BJ (cell line): ENCODE measurements at regions not wholly inside any gene's neighbourhood (a gene's known extent, or its start where the extent isn't known, plus 50 kb on each side); places are given as distances from the start of the nearest gene placed in this dataset.

Source experiments
- CTCF ChIA-PET: fragments of 350-600 bp; formaldehyde crosslinking; extraction: SDS; loops from one replicate; lab custom pipeline; 2021; ENCODE audit warnings: antibody characterized with exemption, inconsistent platforms; lab: Yijun Ruan, JAX
- POLR2A ChIA-PET: fragments of 300-600 bp; sonication (Branson Sonifier 250); formaldehyde crosslinking; extraction: SDS; loops from one replicate; lab custom pipeline; 2021; ENCODE audit warnings: antibody characterized with exemption; lab: Charles Lee
- DNase-seq: peaks from one replicate; pipeline ENCODE4 v3.0.0-alpha.2; 2011; ENCODE audit warnings: low read depth
- H3K27me3 ChIP-seq: 2 replicates; pipeline ENCODE4 v1.6.0; 2011; ENCODE audit warnings: low read length; ENCODE audit not compliant: control insufficient read depth, insufficient read depth
- H3K36me3 ChIP-seq: 2 replicates; pipeline ENCODE4 v1.5.1; 2011; ENCODE audit warnings: low read length; ENCODE audit not compliant: control insufficient read depth, insufficient read depth
- H3K4me3 ChIP-seq: 2 replicates; pipeline ENCODE4 v1.5.1; 2011; ENCODE audit warnings: low read depth, mild to moderate bottlenecking, control low read depth, low read length
- CTCF ChIP-seq: IDR thresholded peaks from 2 replicates; pipeline ENCODE4 v1.5.1; 2011; ENCODE audit warnings: low read depth, mild to moderate bottlenecking, control low read depth, inconsistent platforms, low read length, moderate library complexity; ENCODE audit not compliant: insufficient read depth

DNA sequence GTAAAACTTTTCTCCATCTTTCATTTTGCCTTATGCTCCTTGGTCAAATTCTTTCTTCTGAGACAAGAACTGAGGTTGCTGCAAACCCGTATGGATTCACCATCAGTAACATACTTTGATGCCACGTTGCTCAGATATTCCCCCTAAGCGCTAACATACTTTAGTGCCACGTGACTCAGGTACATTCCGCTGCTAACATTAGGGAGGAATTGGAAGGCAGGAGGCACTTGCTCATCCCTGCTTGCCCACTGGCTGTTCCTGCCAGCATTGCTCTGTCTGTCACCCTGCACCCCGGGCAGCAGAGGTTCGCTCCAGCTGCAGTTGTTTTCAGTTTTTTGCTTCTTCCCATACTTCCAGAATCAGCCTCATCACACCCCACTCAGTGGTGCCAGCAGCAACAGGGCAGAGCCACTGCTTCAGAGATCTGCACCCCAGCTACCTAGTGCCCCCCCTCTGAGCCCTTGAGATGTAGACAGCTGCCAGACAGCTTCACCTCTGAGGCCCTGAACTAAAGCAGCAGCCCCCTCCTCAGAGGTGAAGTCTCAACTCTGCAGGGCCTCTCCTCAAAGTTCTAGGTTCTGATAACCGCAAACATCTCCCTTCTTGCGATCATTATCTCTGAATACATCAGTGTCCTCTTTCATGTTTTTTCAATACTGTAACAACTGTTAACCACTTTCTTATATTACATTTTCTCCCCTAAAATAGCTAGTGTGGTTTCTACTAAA lies 228.0 kb upstream of the KIF2A start:
- H3K27me3 ChIP-seq: peaks cover 3% of the 10 kb centered on the region
- ChIA-PET POLR2A (no interaction called here), CTCF (no interaction called here)
- H3K36me3 ChIP-seq: no peaks in the 10 kb centered on the region
- no peak for DNase-seq
- TF ChIP-seq CTCF: no peak
- no peak overlapping the region for H3K4me3 ChIP-seq

GRCh38 chr5:62082370-62082801 lies 223.6 kb upstream of the KIF2A start:
- peaks cover 6% of the 10 kb centered on the region for H3K27me3 ChIP-seq
- ChIA-PET CTCF (no interaction called here), POLR2A (no interaction called here)
- DNase-seq: peak; percentile 28
- TF ChIP-seq CTCF: no peak
- H3K36me3 ChIP-seq: no peaks in the 10 kb centered on the region
- no peak overlapping the region for H3K4me3 ChIP-seq

DNA sequence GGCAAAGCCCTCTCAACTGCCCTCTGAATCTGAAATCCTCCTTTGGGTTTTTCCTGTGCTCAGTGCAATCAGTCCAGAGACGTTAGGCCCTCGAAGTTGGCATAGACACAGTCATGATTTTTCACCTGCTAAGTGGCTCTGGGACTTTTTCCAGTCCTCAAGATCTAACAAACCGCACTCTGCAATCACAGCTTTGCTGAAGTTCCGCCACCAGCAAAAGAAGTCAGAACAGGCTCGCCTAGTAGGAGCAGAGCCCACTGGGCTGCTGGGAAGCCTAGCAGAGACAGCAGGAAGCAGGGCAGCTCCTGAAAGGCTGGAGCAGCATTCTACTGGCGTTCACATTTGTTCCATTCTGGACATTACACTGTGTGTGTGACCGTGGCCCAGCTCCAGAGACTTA lies 222.8 kb upstream of the KIF2A start:
- Histone ChIP-seq H3K27me3 (peaks cover 6% of the 10 kb centered on the region), H3K36me3 (no peaks in the 10 kb centered on the region), H3K4me3 (no peak overlapping the region)
- POLR2A ChIA-PET: no interaction called here
- no peak for DNase-seq
- CTCF ChIA-PET: no interaction called here
- TF ChIP-seq CTCF: no peak

DNA sequence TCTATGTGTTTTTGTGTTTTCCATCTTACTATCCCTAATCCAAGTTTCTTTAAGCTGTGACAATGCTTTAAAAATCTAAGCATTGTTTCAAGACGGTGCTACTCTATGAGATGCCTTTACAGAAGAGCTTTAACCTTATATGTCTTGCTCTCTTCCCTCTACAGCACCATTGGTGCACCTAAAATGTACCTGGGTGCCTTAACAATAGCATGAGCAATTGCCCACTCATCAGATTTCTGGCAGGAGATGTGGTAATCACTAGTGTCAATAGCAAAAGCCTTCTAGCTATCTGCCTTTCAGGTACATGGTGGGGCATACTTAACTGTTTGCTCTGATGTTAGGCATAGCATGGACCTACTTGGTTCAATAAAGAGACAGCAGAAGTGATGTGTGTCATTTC lies 222.3 kb upstream of the KIF2A start:
- no peaks in the 10 kb centered on the region for H3K36me3 ChIP-seq
- POLR2A ChIA-PET: no interaction called here
- CTCF ChIA-PET: no interaction called here
- H3K4me3 ChIP-seq: no peak overlapping the region
- DNase-seq: no peak
- peaks cover 6% of the 10 kb centered on the region for H3K27me3 ChIP-seq
- no peak for TF ChIP-seq CTCF

- Histone ChIP-seq H3K36me3 (no peaks in the 10 kb centered on the region), H3K4me3 (no peak overlapping the region), H3K27me3 (peaks cover 6% of the 10 kb centered on the region)
- no peak for DNase-seq
- no peak for TF ChIP-seq CTCF
- POLR2A ChIA-PET: no interaction called here
- CTCF ChIA-PET: no interaction called here
These were observed 221.6 kb upstream of the KIF2A start for GRCh38 chr5:62084391-62084790.
